Erythroblast (primary cell): ENCODE measurements at regions not wholly inside any gene's neighbourhood (a gene's known extent, or its start where the extent isn't known, plus 50 kb on each side); places are given as distances from the start of the nearest gene placed in this dataset.

ENCODE experiments used
- GATA1 ChIP-seq: IDR thresholded peaks from 2 replicates; pipeline ENCODE4 v1.6.1; 2011; ENCODE audit warnings: low read depth, mild to moderate bottlenecking, control low read depth, low read length, moderate library complexity
- POLR2A ChIP-seq: IDR thresholded peaks from 2 replicates; pipeline ENCODE4 v1.6.1; 2011; ENCODE audit warnings: mild to moderate bottlenecking, low read length

GRCh38 chr3:127123533-127123932 lies 69.4 kb upstream of the PRR23E start:
- no peak for TF ChIP-seq POLR2A
- no peak for TF ChIP-seq GATA1
